H1 (cell line): ENCODE measurements at regions not wholly inside any gene's neighbourhood (a gene's known extent, or its start where the extent isn't known, plus 50 kb on each side); places are given as distances from the start of the nearest gene placed in this dataset.

Experiments
- CTCF ChIA-PET: fragments of 300-600 bp; sonication (Branson Sonifier 250); formaldehyde crosslinking; loops from one replicate; lab custom pipeline; 2021; ENCODE audit not compliant: partially characterized antibody; lab: Charles Lee
- POLR2A ChIA-PET: fragments of 300-600 bp; sonication (Branson Sonifier 250); formaldehyde crosslinking; loops from one replicate; lab custom pipeline; 2021; ENCODE audit warnings: inconsistent platforms; ENCODE audit not compliant: partially characterized antibody; lab: Charles Lee
- DNase-seq, 2 experiments: peaks; one replicate each; pipeline versions ENCODE4 v3.0.0 to v3.0.0-alpha.2; 2010 to 2022; ENCODE audit warnings: low spot score in 2 of 2, low read depth in 1 of 2, mixed read lengths in 1 of 2
- FAIRE-seq: peaks from 2 replicates; lab custom pipeline; 2011; peaks lifted over from hg19 to GRCh38; lab: Jason Lieb, UNC
- H2AFZ ChIP-seq: 2 replicates; pipeline ENCODE4 v1.8.1; 2012; ENCODE audit warnings: low read length, inconsistent platforms
- H2AK5ac ChIP-seq: 2 replicates; pipeline ENCODE4 v1.6.1; 2013; ENCODE audit warnings: low read depth, low read length
- H2BK120ac ChIP-seq: replicated peaks from 2 replicates; pipeline ENCODE3; 2013; ENCODE audit warnings: low read depth, low read length, inconsistent platforms
- H2BK12ac ChIP-seq: 2 replicates; pipeline ENCODE4 v1.6.1; 2013; ENCODE audit warnings: low read depth, low read length
- H2BK15ac ChIP-seq: 2 replicates; pipeline ENCODE4 v1.6.1; 2013; ENCODE audit warnings: low read length
- H2BK20ac ChIP-seq: 2 replicates; pipeline ENCODE4 v1.6.1; 2013; ENCODE audit warnings: low read length
- H2BK5ac ChIP-seq: 2 replicates; pipeline ENCODE4 v1.6.1; 2013; ENCODE audit warnings: low read depth, low read length
- H3K14ac ChIP-seq: 2 replicates; pipeline ENCODE4 v1.6.1; 2013; ENCODE audit warnings: inconsistent platforms; ENCODE audit not compliant: insufficient read length
- H3K18ac ChIP-seq: 2 replicates; pipeline ENCODE4 v1.6.1; 2013; ENCODE audit warnings: low read length; ENCODE audit errors: extremely low read depth
- H3K23ac ChIP-seq: 2 replicates; pipeline ENCODE4 v1.6.1; 2013; ENCODE audit warnings: inconsistent platforms; ENCODE audit not compliant: insufficient read length
- H3K23me2 ChIP-seq: 2 replicates; pipeline ENCODE4 v1.6.1; 2013; ENCODE audit warnings: low read depth, low read length
- H3K27ac ChIP-seq: 2 replicates; pipeline ENCODE4 v1.6.1; 2011; ENCODE audit warnings: low read depth, low read length, inconsistent platforms
- H3K27me3 ChIP-seq, 4 experiments: replicated peaks in 1 of 4; 1 replicate in 1 of 4; 2 replicates in 3 of 4; pipeline versions ENCODE4 v1.6.1 to v1.8.1; 2011 to 2013; ENCODE audit warnings: low read length in 3 of 4, mild to moderate bottlenecking in 3 of 4, inconsistent platforms in 2 of 4, mixed read lengths in 2 of 4, moderate library complexity in 1 of 4; ENCODE audit not compliant: control insufficient read depth in 3 of 4, insufficient read depth in 3 of 4; ENCODE audit errors: extremely low read depth in 1 of 4
- H3K36me3 ChIP-seq, 4 experiments: 2 replicates each; pipeline versions ENCODE4 v1.6.1 to v1.8.1; 2011 to 2013; ENCODE audit warnings: mild to moderate bottlenecking in 4 of 4, low read length in 3 of 4, moderate library complexity in 2 of 4, control low read depth in 1 of 4, inconsistent platforms in 1 of 4; ENCODE audit not compliant: insufficient read depth in 4 of 4, control insufficient read depth in 2 of 4
- H3K4ac ChIP-seq: replicated peaks from 2 replicates; pipeline ENCODE3; 2013; ENCODE audit warnings: low read length, low read depth, mixed read lengths, inconsistent platforms; ENCODE audit not compliant: insufficient read length
- H3K4me1 ChIP-seq, 4 experiments: replicated peaks in 1 of 4; 1 replicate in 1 of 4; 2 replicates in 3 of 4; pipeline versions ENCODE4 v1.6.1 to v1.8.1; 2011 to 2013; ENCODE audit warnings: low read length in 3 of 4, inconsistent platforms in 2 of 4, mixed read lengths in 1 of 4; ENCODE audit not compliant: insufficient read depth in 4 of 4, control insufficient read depth in 3 of 4
- H3K4me2 ChIP-seq, 2 experiments: 2 replicates each; pipeline versions ENCODE4 v1.6.1 to v1.8.1; 2011 to 2013; ENCODE audit warnings: low read depth in 2 of 2, low read length in 2 of 2, control low read depth in 1 of 2, inconsistent platforms in 1 of 2, mild to moderate bottlenecking in 1 of 2; ENCODE audit not compliant: insufficient read depth in 1 of 2
- H3K4me3 ChIP-seq, 4 experiments: fragments of 200-600, 300-600 bp in 1 of 4; sonication (generic), shearing (Covaris generic), sonication (Bioruptor Twin) in 1 of 4; 2 replicates each; pipeline versions ENCODE4 v1.5.1 to v1.8.1; 2011 to 2016; ENCODE audit warnings: low read length in 4 of 4, low read depth in 3 of 4, control low read depth in 2 of 4, inconsistent platforms in 2 of 4, mild to moderate bottlenecking in 2 of 4, mixed read lengths in 1 of 4, moderate library complexity in 1 of 4; ENCODE audit not compliant: insufficient read depth in 2 of 4; ENCODE audit errors: extremely low read depth in 1 of 4
- H3K56ac ChIP-seq: replicated peaks from 2 replicates; pipeline ENCODE3; 2013; ENCODE audit warnings: low read depth, mild to moderate bottlenecking, mixed read lengths, low read length, inconsistent platforms; ENCODE audit not compliant: insufficient read length
- H3K79me1 ChIP-seq: 2 replicates; pipeline ENCODE4 v1.6.1; 2013; ENCODE audit warnings: low read depth, low read length, control low read depth
- H3K79me2 ChIP-seq, 2 experiments: 2 replicates each; pipeline versions ENCODE4 v1.6.1 to v1.8.1; 2012 to 2013; ENCODE audit warnings: low read length in 2 of 2, mild to moderate bottlenecking in 2 of 2, inconsistent platforms in 1 of 2; ENCODE audit not compliant: insufficient read depth in 2 of 2, control insufficient read depth in 1 of 2
- H3K9ac ChIP-seq, 4 experiments: replicated peaks in 1 of 4; 1 replicate in 1 of 4; 2 replicates in 3 of 4; pipeline versions ENCODE4 v1.6.1 to v1.8.1; 2011 to 2013; ENCODE audit warnings: low read depth in 3 of 4, low read length in 3 of 4, control low read depth in 2 of 4, mild to moderate bottlenecking in 2 of 4, moderate library complexity in 2 of 4, inconsistent platforms in 1 of 4; ENCODE audit errors: extremely low read depth in 1 of 4
- H3K9me3 ChIP-seq, 2 experiments: 2 replicates each; pipeline versions ENCODE4 v1.6.1 to v1.8.1; 2012 to 2013; ENCODE audit warnings: mild to moderate bottlenecking in 2 of 2, moderate library complexity in 2 of 2, control low read depth in 1 of 2, inconsistent platforms in 1 of 2, low read depth in 1 of 2, low read length in 1 of 2, mixed read lengths in 1 of 2; ENCODE audit not compliant: insufficient read depth in 2 of 2
- H4K20me1 ChIP-seq, 2 experiments: replicated peaks in 1 of 2; 2 replicates each; pipeline versions ENCODE3 to v1.8.1; 2011 to 2013; ENCODE audit warnings: inconsistent platforms in 2 of 2, low read length in 2 of 2, mild to moderate bottlenecking in 1 of 2; ENCODE audit not compliant: insufficient read depth in 2 of 2, control insufficient read depth in 1 of 2
- H4K5ac ChIP-seq: 2 replicates; pipeline ENCODE4 v1.6.1; 2013; ENCODE audit warnings: low read length, low read depth, mixed read lengths, inconsistent platforms; ENCODE audit not compliant: insufficient read length
- H4K8ac ChIP-seq: 2 replicates; pipeline ENCODE4 v1.8.0; 2013; ENCODE audit warnings: mild to moderate bottlenecking, moderate library complexity, low read length, inconsistent platforms; ENCODE audit not compliant: insufficient read depth; ENCODE audit errors: extremely low read depth
- H4K91ac ChIP-seq: replicated peaks from 2 replicates; pipeline ENCODE3; 2013; ENCODE audit warnings: low read length, mixed read lengths, inconsistent platforms; ENCODE audit not compliant: insufficient read length
- EZH2 ChIP-seq: fragments of 200-600 bp; sonication (generic); IDR thresholded peaks from 2 replicates; pipeline ENCODE4 v1.7.1; 2012; ENCODE audit warnings: low read depth, mild to moderate bottlenecking, moderate library complexity, low read length, inconsistent platforms; ENCODE audit not compliant: severe bottlenecking
- TCF12 ChIP-seq: IDR thresholded peaks from 2 replicates; pipeline ENCODE4 v1.6.1; 2011; ENCODE audit warnings: low read depth, mild to moderate bottlenecking, low read length
- WGBS, 2 experiments: shearing (Covaris generic) in 1 of 2; methylation state at CpG; one replicate each; pipeline versions ENCODE4 v1.1.6 to v1.1.7; 2013 to 2015; ENCODE audit warnings: low lambda C conversion rate in 2 of 2, mixed read lengths in 2 of 2, inconsistent platforms in 1 of 2, low coverage in 1 of 2, missing lambda C conversion rate in 1 of 2; ENCODE audit not compliant: insufficient replicate concordance in 2 of 2, insufficient coverage in 1 of 2, insufficient read length in 1 of 2; ENCODE audit errors: extremely low coverage in 1 of 2, missing lambda C conversion rate in 1 of 2; 5-methylcytosine and 5-hydroxymethylcytosine counted together
- TF ChIP-seq, protein P1 (sequence below): IDR thresholded peaks from 2 replicates; pipeline ENCODE4 v1.6.1; 2012; ENCODE audit warnings: inconsistent platforms

DNA sequence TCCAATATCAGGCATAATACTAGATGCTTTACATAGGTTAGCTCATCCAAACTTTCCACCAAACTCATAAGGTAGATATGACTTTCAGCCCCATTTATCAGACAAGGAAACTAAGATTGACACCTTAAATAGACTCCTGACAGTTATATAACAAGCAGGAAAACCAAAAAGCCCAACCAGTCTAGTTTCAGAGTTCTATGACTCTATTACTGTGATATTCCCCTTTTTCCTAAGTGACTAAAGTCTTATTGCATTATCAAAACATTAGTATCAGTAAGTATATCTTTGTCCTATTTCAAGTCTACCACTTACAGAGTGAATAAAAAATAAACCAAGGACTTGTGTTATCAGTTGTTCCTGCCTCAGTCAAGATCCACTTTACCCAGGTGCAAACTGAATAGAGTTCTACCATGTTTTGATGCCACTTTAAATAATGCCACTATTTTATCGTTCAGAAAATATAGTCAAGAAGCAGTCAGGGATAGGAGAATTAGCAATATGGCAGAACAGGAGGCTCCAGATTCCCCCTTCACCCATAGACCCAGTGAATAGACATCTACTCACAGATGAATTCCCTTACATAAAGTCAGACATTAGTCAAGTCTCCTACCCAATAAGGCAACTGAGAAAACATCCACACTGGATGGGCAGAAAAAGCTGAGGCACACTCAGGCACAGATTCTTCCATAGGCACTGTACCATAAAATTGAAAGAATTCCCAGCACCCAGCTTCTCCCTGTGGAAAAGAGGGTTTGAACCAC lies 74.1 kb downstream of the CRPPA start:
- Histone ChIP-seq H3K4me1 (no peaks in the 10 kb centered on the region), H2AK5ac (no peak overlapping the region), H3K27ac (no peak overlapping the region), H3K18ac (no peak overlapping the region), H3K4ac (no peak overlapping the region), H2BK20ac (no peak overlapping the region), H3K27me3 (no peaks in the 10 kb centered on the region), H4K5ac (no peak overlapping the region), H2BK5ac (no peak overlapping the region), H2BK15ac (no peak overlapping the region), H3K14ac (no peak overlapping the region), H4K91ac (no peak overlapping the region), H3K9me3 (peaks cover 0 to 2% of the 10 kb centered on the region in 2 experiments; a peak in 2 of 4 replicates), H2BK120ac (no peak overlapping the region), H3K23ac (no peak overlapping the region), H2AFZ (no peak overlapping the region), H3K36me3 (no peaks in the 10 kb centered on the region), H3K4me2 (no peak overlapping the region), H4K8ac (no peak overlapping the region), H3K56ac (no peak overlapping the region), H2BK12ac (no peak overlapping the region)
- POLR2A ChIA-PET = no interaction called here
- 91% methylated on average over 1 of the region's 1 CpG; no CpG with 5 or more reads in 1 of the 2 experiments for WGBS, 2 experiments
- TF ChIP-seq TCF12 (no peak), EZH2 (no peak)
- TF ChIP-seq, protein P1, sequence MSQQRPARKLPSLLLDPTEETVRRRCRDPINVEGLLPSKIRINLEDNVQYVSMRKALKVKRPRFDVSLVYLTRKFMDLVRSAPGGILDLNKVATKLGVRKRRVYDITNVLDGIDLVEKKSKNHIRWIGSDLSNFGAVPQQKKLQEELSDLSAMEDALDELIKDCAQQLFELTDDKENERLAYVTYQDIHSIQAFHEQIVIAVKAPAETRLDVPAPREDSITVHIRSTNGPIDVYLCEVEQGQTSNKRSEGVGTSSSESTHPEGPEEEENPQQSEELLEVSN = no peak
- TF ChIP-seq, all 59 proteins: peak for 0
- FAIRE-seq (no peak), DNase-seq (no peak)
- no peak overlapping the region for H3K9ac ChIP-seq
- H4K20me1 ChIP-seq = no peaks in the 10 kb centered on the region
- CTCF ChIA-PET = interaction anchor here (0.7 to 1.2 kb wide), 2 partner anchors 10 to 12 kb away, joined by 4 to 5 read pairs; no protein-coding TSS in a partner anchor
- no peaks in the 10 kb centered on the region for H3K23me2 ChIP-seq
- H3K79me1 ChIP-seq = no peaks in the 10 kb centered on the region
- no peak overlapping the region for H3K4me3 ChIP-seq
- H3K79me2 ChIP-seq = no peaks in the 10 kb centered on the region
